HL-60/S4 treated with phorbol 12-myristate 13-acetate at 8.2 ng/mL for 4 days and 3 days (cell line): ENCODE measurements at regions not wholly inside any gene's neighbourhood (a gene's known extent, or its start where the extent isn't known, plus 50 kb on each side); places are given as distances from the start of the nearest gene placed in this dataset.
"Not testable (repeated sequence)": the region's sequence is repeated elsewhere in the genome, so short reads cannot be mapped to it uniquely, and the experiment has no call there.

ENCODE experiments used
- in situ Hi-C: fragments of 300-500 bp; cut with MboI; formaldehyde crosslinking; loops from 2 replicates; pipeline ENCODE4 v1.15.0; 2022; ENCODE audit warnings: low sequenced_read_pairs

GRCh38 chr12:124375141-124375788, 80.4 kb downstream of the RFLNA start:
- in situ Hi-C loops, result no loop called here

- in situ Hi-C loops, result no loop called here
Measured at GRCh38 chr12:124374567-124374966, 79.7 kb downstream of the RFLNA start.

GRCh38 chr12:124374147-124374546, 79.3 kb downstream of the RFLNA start:
- in situ Hi-C loops, result no loop called here

GRCh38 chr12:124373701-124374100, 78.8 kb downstream of the RFLNA start:
- in situ Hi-C loops, result not testable (repeated sequence)

GRCh38 chr12:124372831-124373230, 77.9 kb downstream of the RFLNA start:
- in situ Hi-C loops, result no loop called here

- in situ Hi-C loops, result no loop called here
Measured at GRCh38 chr12:124371970-124372555, 77.2 kb downstream of the RFLNA start.

- in situ Hi-C loops, result no loop called here
Measured at GRCh38 chr12:124371366-124371765, 76.5 kb downstream of the RFLNA start.

- in situ Hi-C loops, result no loop called here
Measured at GRCh38 chr12:124370851-124371250, 76.0 kb downstream of the RFLNA start.

- in situ Hi-C loops, result no loop called here
Measured at GRCh38 chr12:124370384-124370783, 75.5 kb downstream of the RFLNA start.

- in situ Hi-C loops, result no loop called here
Measured at GRCh38 chr12:124369827-124370378, 75.0 kb downstream of the RFLNA start.

GRCh38 chr12:124369055-124369826, 74.3 kb downstream of the RFLNA start:
- in situ Hi-C loops, result no loop called here

GRCh38 chr12:124368421-124369032, 73.6 kb downstream of the RFLNA start:
- in situ Hi-C loops, result no loop called here

GRCh38 chr12:124365726-124366430, 71.0 kb downstream of the RFLNA start:
- in situ Hi-C loops, result no loop called here
